ENCODE measurements at regions not wholly inside any gene's neighbourhood (a gene's known extent, or its start where the extent isn't known, plus 50 kb on each side); places are given as distances from the start of the nearest gene placed in this dataset.
"Not testable (repeated sequence)": the region's sequence is repeated elsewhere in the genome, so short reads cannot be mapped to it uniquely, and the experiment has no call there.

GRCh38 chr4:154988511-154988910 is 207.4 kb downstream of the RBM46 start:
- TF ChIP-seq POLR2AphosphoS5 (IDR thresholded peaks at IDR 0.05; ENCODE audit: low read depth) (no peak), GABPA (IDR thresholded peaks at IDR 0.05; ENCODE audit: low read depth) (no peak), CTCF (IDR thresholded peaks at IDR 0.05; ENCODE audit: insufficient read depth, low read length) (no peak)
- Histone ChIP-seq H3K27me3 (ENCODE audit: insufficient read depth, poor library complexity, severe bottlenecking) (no peaks in the 10 kb centered on the region), H3K4me3 (replicated peaks; ENCODE audit: insufficient read depth, low read length) (no peak overlapping the region), H3K27ac (replicated peaks) (no peak overlapping the region)
- DNase-seq (ENCODE audit: low read depth in 1 of 2, low spot score in 1 of 2): no peak

DNA sequence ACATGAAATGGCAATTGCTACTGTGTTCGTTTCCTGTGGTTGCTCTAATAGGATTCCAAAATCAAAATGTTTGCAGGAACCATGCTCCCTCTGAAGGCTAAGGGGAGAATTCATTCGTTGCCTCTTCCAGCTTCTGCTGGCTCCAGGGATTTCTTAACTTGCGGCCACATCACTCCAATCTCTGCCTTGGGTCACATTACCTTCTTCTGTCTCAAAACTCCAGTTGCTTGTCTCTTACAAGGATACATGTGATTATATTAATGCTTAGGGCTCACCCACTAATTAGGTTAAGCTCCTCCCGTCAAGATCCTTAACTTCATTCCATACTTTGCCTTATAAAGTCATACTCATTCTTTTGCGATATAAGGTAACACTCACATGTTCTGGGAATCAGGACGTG is 208.4 kb downstream of the RBM46 start:
- H3K27me3 ChIP-seq (ENCODE audit: insufficient read depth, poor library complexity, severe bottlenecking): no peaks in the 10 kb centered on the region
- H3K27ac ChIP-seq (replicated peaks): no peak overlapping the region
- H3K4me3 ChIP-seq (replicated peaks; ENCODE audit: insufficient read depth, low read length): no peak overlapping the region
- no peak for DNase-seq (ENCODE audit: low read depth in 1 of 2, low spot score in 1 of 2)
- no peak for TF ChIP-seq SPI1 (IDR thresholded peaks at IDR 0.05; ENCODE audit: borderline replicate concordance, low read depth)
- TF ChIP-seq GABPA (IDR thresholded peaks at IDR 0.05; ENCODE audit: low read depth): no peak
- TF ChIP-seq CTCF (IDR thresholded peaks at IDR 0.05; ENCODE audit: insufficient read depth, low read length): no peak
- TF ChIP-seq, protein P1, sequence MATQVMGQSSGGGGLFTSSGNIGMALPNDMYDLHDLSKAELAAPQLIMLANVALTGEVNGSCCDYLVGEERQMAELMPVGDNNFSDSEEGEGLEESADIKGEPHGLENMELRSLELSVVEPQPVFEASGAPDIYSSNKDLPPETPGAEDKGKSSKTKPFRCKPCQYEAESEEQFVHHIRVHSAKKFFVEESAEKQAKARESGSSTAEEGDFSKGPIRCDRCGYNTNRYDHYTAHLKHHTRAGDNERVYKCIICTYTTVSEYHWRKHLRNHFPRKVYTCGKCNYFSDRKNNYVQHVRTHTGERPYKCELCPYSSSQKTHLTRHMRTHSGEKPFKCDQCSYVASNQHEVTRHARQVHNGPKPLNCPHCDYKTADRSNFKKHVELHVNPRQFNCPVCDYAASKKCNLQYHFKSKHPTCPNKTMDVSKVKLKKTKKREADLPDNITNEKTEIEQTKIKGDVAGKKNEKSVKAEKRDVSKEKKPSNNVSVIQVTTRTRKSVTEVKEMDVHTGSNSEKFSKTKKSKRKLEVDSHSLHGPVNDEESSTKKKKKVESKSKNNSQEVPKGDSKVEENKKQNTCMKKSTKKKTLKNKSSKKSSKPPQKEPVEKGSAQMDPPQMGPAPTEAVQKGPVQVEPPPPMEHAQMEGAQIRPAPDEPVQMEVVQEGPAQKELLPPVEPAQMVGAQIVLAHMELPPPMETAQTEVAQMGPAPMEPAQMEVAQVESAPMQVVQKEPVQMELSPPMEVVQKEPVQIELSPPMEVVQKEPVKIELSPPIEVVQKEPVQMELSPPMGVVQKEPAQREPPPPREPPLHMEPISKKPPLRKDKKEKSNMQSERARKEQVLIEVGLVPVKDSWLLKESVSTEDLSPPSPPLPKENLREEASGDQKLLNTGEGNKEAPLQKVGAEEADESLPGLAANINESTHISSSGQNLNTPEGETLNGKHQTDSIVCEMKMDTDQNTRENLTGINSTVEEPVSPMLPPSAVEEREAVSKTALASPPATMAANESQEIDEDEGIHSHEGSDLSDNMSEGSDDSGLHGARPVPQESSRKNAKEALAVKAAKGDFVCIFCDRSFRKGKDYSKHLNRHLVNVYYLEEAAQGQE (IDR thresholded peaks at IDR 0.05; ENCODE audit: insufficient replicate concordance, low read depth): no peak
- TF ChIP-seq POLR2AphosphoS5 (IDR thresholded peaks at IDR 0.05; ENCODE audit: low read depth): no peak

- H3K4me3 ChIP-seq (replicated peaks; ENCODE audit: insufficient read depth, low read length); H3K27me3 ChIP-seq (ENCODE audit: insufficient read depth, poor library complexity, severe bottlenecking); DNase-seq (ENCODE audit: low read depth in 1 of 2, low spot score in 1 of 2); H3K27ac ChIP-seq (replicated peaks): not testable (repeated sequence)
Measured at GRCh38 chr4:154997866-154998265, 210.6 kb upstream of the NPY2R start.

DNA sequence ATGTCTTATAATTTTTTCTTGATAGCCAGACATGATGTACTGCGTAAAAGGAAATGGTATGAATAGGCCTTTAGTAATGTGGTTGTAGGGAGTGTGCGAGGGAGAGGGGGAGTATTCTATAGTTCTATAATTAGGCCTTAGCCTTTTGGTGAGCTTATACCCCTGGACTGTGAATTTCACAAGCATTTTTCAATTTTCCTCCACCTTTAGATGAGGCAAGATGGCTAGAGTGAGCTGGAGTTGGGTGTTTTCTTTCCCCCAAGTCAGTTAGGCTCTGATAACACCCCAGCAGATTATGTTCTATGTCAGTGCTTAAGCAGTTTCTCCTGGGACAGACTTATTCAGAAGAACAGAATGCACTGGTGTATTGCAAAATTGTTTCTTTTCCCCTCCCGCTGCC is 210.2 kb upstream of the NPY2R start:
- H3K4me3 ChIP-seq (replicated peaks; ENCODE audit: insufficient read depth, low read length): no peak overlapping the region

More for the DNA sequence above, 210.2 kb upstream of the NPY2R start:
- no peak for DNase-seq (ENCODE audit: low read depth in 1 of 2, low spot score in 1 of 2)
- TF ChIP-seq GABPA (IDR thresholded peaks at IDR 0.05; ENCODE audit: low read depth) (no peak), POLR2AphosphoS5 (IDR thresholded peaks at IDR 0.05; ENCODE audit: low read depth) (no peak), SPI1 (IDR thresholded peaks at IDR 0.05; ENCODE audit: borderline replicate concordance, low read depth) (no peak), CTCF (IDR thresholded peaks at IDR 0.05; ENCODE audit: insufficient read depth, low read length) (no peak)
- TF ChIP-seq, protein P1 (IDR thresholded peaks at IDR 0.05; ENCODE audit: insufficient replicate concordance, low read depth): no peak
- no peak overlapping the region for H3K27ac ChIP-seq (replicated peaks)
- no peaks in the 10 kb centered on the region for H3K27me3 ChIP-seq (ENCODE audit: insufficient read depth, poor library complexity, severe bottlenecking)
